ENCODE measurements at regions not wholly inside any gene's neighbourhood (a gene's known extent, or its start where the extent isn't known, plus 50 kb on each side); places are given as distances from the start of the nearest gene placed in this dataset.

GRCh38 chr18:10365021-10365500 lies 89.4 kb upstream of the APCDD1 start:
- Histone ChIP-seq H3K4me3 (no peak overlapping the region), H3K4me1 (replicated peaks) (no peaks in the 10 kb centered on the region), H3K9me3 (no peaks in the 10 kb centered on the region), H3K27ac (no peak overlapping the region), H3K27me3 (replicated peaks; ENCODE audit: insufficient read depth) (no peaks in the 10 kb centered on the region), H3K36me3 (no peaks in the 10 kb centered on the region)
- WGBS: 67% methylated on average over 1 of the region's 1 CpG
- DNase-seq (ENCODE audit: low spot score): no peak
- no peak for TF ChIP-seq POLR2AphosphoS5 (IDR thresholded peaks at IDR 0.05)
- TF ChIP-seq, protein P1, sequence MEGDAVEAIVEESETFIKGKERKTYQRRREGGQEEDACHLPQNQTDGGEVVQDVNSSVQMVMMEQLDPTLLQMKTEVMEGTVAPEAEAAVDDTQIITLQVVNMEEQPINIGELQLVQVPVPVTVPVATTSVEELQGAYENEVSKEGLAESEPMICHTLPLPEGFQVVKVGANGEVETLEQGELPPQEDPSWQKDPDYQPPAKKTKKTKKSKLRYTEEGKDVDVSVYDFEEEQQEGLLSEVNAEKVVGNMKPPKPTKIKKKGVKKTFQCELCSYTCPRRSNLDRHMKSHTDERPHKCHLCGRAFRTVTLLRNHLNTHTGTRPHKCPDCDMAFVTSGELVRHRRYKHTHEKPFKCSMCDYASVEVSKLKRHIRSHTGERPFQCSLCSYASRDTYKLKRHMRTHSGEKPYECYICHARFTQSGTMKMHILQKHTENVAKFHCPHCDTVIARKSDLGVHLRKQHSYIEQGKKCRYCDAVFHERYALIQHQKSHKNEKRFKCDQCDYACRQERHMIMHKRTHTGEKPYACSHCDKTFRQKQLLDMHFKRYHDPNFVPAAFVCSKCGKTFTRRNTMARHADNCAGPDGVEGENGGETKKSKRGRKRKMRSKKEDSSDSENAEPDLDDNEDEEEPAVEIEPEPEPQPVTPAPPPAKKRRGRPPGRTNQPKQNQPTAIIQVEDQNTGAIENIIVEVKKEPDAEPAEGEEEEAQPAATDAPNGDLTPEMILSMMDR (IDR thresholded peaks at IDR 0.05): no peak
- no peak for TF ChIP-seq POLR2A (IDR thresholded peaks at IDR 0.05)
- intact Hi-C loops (cut with DNase I): no loop called here

- Histone ChIP-seq H3K27me3 (replicated peaks; ENCODE audit: insufficient read depth) (no peaks in the 10 kb centered on the region), H3K27ac (no peak overlapping the region), H3K4me1 (replicated peaks) (no peaks in the 10 kb centered on the region), H3K36me3 (no peaks in the 10 kb centered on the region), H3K4me3 (no peak overlapping the region), H3K9me3 (no peaks in the 10 kb centered on the region)
- TF ChIP-seq, protein P1 (IDR thresholded peaks at IDR 0.05): no peak
- TF ChIP-seq POLR2AphosphoS5 (IDR thresholded peaks at IDR 0.05): no peak
- TF ChIP-seq POLR2A (IDR thresholded peaks at IDR 0.05): no peak
- 85% methylated on average over 5 of the region's 5 CpGs for WGBS
- DNase-seq (ENCODE audit: low spot score): no peak
- intact Hi-C loops (cut with DNase I): no loop called here
Measured at GRCh38 chr18:10365901-10366300, 88.5 kb upstream of the APCDD1 start.

DNA sequence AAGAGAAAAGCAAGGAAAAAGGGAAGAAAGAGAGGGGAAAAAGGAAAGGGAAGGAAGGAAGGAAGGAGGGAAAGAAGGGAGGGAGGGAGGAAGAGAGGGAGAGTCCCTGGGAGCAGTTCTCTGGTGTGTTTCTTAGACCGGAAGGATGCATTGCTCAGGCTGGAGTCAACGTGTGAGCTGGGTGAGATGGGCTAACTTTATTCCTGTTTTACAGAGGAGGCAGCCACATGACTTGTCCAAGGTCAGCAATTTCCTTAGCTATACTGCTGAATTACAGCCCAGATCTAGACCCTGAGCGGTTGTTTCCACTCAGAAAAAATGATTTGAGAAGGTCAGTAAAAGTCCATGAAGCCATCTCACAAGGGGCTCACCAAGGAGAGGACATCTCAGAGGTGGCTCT lies 86.6 kb upstream of the APCDD1 start:
- 85% methylated on average over 3 of the region's 3 CpGs for WGBS
- Histone ChIP-seq H3K4me1 (replicated peaks) (no peaks in the 10 kb centered on the region), H3K9me3 (no peaks in the 10 kb centered on the region), H3K27me3 (replicated peaks; ENCODE audit: insufficient read depth) (no peaks in the 10 kb centered on the region), H3K27ac (no peak overlapping the region), H3K4me3 (no peak overlapping the region), H3K36me3 (no peaks in the 10 kb centered on the region)
- DNase-seq (ENCODE audit: low spot score): no peak
- intact Hi-C loops (cut with DNase I): no loop called here
- no peak for TF ChIP-seq POLR2AphosphoS5 (IDR thresholded peaks at IDR 0.05)
- no peak for TF ChIP-seq POLR2A (IDR thresholded peaks at IDR 0.05)
- TF ChIP-seq, protein P1 (IDR thresholded peaks at IDR 0.05): no peak

- TF ChIP-seq POLR2A (IDR thresholded peaks at IDR 0.05) (no peak), POLR2AphosphoS5 (IDR thresholded peaks at IDR 0.05) (no peak)
- TF ChIP-seq, protein P1 (IDR thresholded peaks at IDR 0.05): no peak
- no peaks in the 10 kb centered on the region for H3K9me3 ChIP-seq
- intact Hi-C loops (cut with DNase I): no loop called here
- no peaks in the 10 kb centered on the region for H3K4me1 ChIP-seq (replicated peaks)
- no peaks in the 10 kb centered on the region for H3K36me3 ChIP-seq
- H3K4me3 ChIP-seq: no peak overlapping the region
- no peak for DNase-seq (ENCODE audit: low spot score)
- no peak overlapping the region for H3K27ac ChIP-seq
- WGBS: 85% methylated on average over 8 of the region's 8 CpGs
- no peaks in the 10 kb centered on the region for H3K27me3 ChIP-seq (replicated peaks; ENCODE audit: insufficient read depth)
Measured at GRCh38 chr18:10368456-10369453, 85.7 kb upstream of the APCDD1 start.

All from prostate gland (tissue), 2 donors.